ENCODE measurements at regions not wholly inside any gene's neighbourhood (a gene's known extent, or its start where the extent isn't known, plus 50 kb on each side); places are given as distances from the start of the nearest gene placed in this dataset.

GRCh38 chr18:50508228-50508627 lies 51.7 kb upstream of the MAPK4 start:
- no peak for ATAC-seq
- peaks cover 15% of the 10 kb centered on the region; the same call in 1 of the 2 replicates for H3K9me3 Mint-ChIP-seq
- CTCF ChIA-PET, result interaction anchor here (1.1 to 1.5 kb wide), 3 partner anchors 66 to 137 kb away, joined by 3 to 4 read pairs (median 3); no protein-coding TSS in a partner anchor
- no peaks in the 10 kb centered on the region for H3K36me3 Mint-ChIP-seq
- TF ChIP-seq ZNF425 (CRISPR knock-in tag; conservative IDR thresholded peaks at IDR 0.05) (no peak), NR2C2 (CRISPR knock-in tag; IDR thresholded peaks at IDR 0.05) (no peak), CREM (CRISPR knock-in tag; IDR thresholded peaks at IDR 0.05) (no peak), IRF2 (CRISPR knock-in tag; IDR thresholded peaks at IDR 0.05; ENCODE audit: borderline replicate concordance, low read depth) (no peak), TP53 (CRISPR knock-in tag; IDR thresholded peaks at IDR 0.05) (no peak), GTF2I (CRISPR knock-in tag; conservative IDR thresholded peaks at IDR 0.05) (no peak), CREB1 (CRISPR knock-in tag; IDR thresholded peaks at IDR 0.05) (no peak), AFF4 (CRISPR knock-in tag; IDR thresholded peaks at IDR 0.05; ENCODE audit: borderline replicate concordance) (no peak), TEAD4 (CRISPR knock-in tag; IDR thresholded peaks at IDR 0.05) (no peak), E2F4 (CRISPR knock-in tag; IDR thresholded peaks at IDR 0.05; ENCODE audit: borderline replicate concordance, low read depth) (no peak), ZNF317 (CRISPR knock-in tag; IDR thresholded peaks at IDR 0.05; ENCODE audit: borderline replicate concordance, low read depth) (no peak), ZNF396 (CRISPR knock-in tag; IDR thresholded peaks at IDR 0.05; ENCODE audit: borderline replicate concordance) (no peak), ATF2 (CRISPR knock-in tag; IDR thresholded peaks at IDR 0.05; ENCODE audit: borderline replicate concordance, low read depth) (no peak), ZNF512 (CRISPR knock-in tag; IDR thresholded peaks at IDR 0.05; ENCODE audit: borderline replicate concordance) (no peak)
- TF ChIP-seq, protein P1, sequence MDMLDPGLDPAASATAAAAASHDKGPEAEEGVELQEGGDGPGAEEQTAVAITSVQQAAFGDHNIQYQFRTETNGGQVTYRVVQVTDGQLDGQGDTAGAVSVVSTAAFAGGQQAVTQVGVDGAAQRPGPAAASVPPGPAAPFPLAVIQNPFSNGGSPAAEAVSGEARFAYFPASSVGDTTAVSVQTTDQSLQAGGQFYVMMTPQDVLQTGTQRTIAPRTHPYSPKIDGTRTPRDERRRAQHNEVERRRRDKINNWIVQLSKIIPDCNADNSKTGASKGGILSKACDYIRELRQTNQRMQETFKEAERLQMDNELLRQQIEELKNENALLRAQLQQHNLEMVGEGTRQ (CRISPR knock-in tag; IDR thresholded peaks at IDR 0.05), result no peak
- TF ChIP-seq, protein P2, sequence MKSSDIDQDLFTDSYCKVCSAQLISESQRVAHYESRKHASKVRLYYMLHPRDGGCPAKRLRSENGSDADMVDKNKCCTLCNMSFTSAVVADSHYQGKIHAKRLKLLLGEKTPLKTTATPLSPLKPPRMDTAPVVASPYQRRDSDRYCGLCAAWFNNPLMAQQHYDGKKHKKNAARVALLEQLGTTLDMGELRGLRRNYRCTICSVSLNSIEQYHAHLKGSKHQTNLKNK (CRISPR knock-in tag; IDR thresholded peaks at IDR 0.05), result no peak
- TF ChIP-seq, protein P3, sequence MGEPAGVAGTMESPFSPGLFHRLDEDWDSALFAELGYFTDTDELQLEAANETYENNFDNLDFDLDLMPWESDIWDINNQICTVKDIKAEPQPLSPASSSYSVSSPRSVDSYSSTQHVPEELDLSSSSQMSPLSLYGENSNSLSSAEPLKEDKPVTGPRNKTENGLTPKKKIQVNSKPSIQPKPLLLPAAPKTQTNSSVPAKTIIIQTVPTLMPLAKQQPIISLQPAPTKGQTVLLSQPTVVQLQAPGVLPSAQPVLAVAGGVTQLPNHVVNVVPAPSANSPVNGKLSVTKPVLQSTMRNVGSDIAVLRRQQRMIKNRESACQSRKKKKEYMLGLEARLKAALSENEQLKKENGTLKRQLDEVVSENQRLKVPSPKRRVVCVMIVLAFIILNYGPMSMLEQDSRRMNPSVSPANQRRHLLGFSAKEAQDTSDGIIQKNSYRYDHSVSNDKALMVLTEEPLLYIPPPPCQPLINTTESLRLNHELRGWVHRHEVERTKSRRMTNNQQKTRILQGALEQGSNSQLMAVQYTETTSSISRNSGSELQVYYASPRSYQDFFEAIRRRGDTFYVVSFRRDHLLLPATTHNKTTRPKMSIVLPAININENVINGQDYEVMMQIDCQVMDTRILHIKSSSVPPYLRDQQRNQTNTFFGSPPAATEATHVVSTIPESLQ (CRISPR knock-in tag; IDR thresholded peaks at IDR 0.05), result no peak
- H3K4me3 Mint-ChIP-seq, result no peak overlapping the region
- H3K27me3 Mint-ChIP-seq (ENCODE audit: low read depth), result no peaks in the 10 kb centered on the region
- peaks cover 7% of the 10 kb centered on the region; the same call in 1 of the 2 replicates for H3K4me1 Mint-ChIP-seq
- POLR2A ChIA-PET, result no interaction called here
- no peak overlapping the region for H3K27ac Mint-ChIP-seq
- no peak for DNase-seq (ENCODE audit: low spot score)

Data from WTC11 (cell line).